Muscle of back (tissue), 3 donors: ENCODE measurements at regions not wholly inside any gene's neighbourhood (a gene's known extent, or its start where the extent isn't known, plus 50 kb on each side); places are given as distances from the start of the nearest gene placed in this dataset.

Experiments used
- DNase-seq, 3 donors: peaks; one replicate each; pipeline versions ENCODE4 v3.0.0 to v3.0.0-alpha.2; 2013

DNA sequence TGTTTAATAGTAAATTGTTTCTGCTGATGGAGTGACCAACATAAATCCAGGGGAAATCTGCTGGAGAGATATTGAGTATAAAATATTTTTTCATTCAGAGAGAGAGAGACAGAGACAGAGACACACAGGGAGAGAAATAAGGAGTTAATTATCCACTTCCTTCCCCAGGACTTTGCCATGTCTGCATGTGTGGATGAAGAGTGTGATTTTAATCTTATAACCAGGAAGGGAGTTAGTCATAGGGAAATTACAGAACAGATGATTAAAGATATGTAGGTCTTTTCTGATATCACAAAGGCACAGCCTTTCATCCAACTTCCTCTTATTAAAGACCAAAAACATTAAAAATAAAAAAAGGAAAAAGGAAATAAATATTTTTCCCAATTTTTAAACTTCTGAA lies 526.3 kb downstream of the SPRY1 start:
- DNase-seq: no peak

DNA sequence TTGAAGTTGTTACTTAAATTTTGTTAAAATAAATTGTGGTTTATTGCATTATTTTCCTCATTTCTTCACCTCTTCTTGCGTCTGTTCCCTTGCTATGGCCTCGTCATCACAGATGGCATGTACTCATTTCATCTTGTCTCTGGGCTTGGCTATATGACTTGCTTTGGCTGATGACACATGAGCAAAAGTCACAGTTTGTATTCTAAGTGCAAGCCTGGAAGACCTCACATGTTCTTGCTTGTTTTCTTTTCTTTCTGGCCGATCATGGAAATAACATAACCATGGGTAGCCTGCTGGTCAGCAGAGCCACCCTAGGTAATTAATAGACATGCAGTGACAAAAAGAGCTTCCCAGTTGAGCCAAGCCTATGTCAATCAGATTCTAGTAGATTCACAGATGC lies 527.9 kb downstream of the SPRY1 start:
- DNase-seq: no peak

DNA sequence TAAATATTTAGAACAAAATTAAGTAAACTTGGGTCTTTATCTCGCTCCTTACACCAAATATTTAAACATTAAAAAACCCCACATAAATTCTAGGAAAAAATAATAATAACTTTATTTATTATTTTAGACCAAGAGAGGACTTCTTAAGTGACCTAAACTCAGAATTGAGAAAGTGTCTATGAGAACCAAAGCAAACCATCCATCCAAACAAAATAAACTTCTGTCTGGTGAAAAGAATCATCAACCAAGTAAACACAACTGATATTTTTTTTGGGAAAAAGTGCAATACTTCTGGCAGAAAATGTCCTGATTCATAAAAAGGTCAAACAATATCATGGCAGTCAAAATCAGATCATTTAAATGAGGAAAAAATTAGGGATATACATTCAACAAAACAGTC lies 533.0 kb downstream of the SPRY1 start:
- no peak for DNase-seq

DNA sequence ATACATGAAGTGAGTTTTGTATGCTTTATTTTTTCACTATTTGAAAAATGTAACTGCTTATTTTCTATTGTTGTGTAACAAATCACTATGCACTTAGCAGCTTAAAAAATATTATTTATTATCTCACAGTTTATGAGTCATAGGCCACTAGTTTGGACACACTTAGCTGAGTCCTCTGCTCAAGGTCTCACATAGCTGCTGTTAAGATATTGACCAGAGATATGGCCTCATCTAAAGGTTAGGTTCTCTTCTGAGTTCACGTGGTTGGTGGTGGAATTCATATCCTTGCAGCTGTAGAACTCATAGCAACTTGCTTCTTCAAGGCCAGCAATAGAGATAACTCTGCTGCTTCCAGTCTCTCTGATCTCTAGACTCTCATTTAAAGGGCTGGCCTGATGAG lies 534.4 kb downstream of the SPRY1 start:
- no peak for DNase-seq

DNA sequence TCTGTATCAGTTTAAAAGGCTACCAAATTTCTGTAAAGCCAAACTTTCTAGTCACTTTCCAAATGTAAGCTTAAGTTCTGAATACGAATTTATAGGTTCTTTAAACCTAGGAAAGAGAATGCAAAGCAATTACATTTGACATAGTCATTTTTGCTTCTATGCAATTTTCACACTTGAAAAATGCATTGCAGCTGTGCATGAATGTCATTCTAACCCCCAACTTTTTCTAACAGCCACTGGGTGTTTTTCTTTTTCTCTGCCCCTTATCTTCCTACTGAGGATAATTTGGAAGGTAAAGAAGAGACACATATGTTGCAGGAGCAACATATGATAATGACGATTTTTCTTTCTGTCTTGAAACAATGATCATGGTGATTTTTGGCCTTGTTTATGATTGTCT lies 537.5 kb downstream of the SPRY1 start:
- DNase-seq: no peak

DNA sequence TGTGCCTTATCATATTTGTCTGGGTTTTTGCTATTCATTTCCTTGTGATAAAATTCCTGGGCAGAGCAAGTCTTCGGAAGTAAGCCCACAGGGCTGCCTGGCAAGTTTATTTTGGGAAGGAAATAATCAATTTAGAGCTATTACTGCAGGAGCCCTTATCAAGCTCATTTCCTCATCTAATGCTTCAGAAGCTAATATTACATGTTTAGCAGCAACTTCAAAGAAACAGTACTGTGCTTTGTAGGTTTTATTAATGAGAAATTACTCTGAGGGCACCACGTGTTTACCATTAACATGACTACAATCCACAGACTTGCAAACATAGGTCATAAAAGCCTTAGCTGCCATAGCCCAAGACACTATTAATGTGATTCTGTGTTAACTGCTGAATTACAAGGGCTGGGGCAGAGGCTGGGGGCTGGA lies 540.0 kb downstream of the SPRY1 start:
- no peak for DNase-seq

DNA sequence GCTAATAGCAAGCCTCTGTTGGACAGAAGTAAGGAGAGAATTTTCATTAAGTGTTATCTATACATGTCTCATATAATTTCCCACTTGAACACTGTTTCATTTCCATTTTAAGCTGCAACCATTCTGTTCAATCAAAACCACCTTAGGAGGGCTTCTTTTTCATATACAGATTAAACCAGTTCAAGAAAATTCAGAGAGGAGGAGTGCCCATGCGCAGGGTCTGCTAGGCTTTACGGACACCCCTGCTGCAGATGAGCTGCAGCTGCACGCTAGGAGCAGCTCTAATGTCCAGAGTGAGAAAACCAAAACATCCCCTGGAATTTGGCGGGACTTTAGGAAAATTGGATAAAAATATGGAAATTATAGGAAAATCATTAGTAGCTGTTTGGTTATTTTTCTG lies 541.0 kb downstream of the SPRY1 start:
- DNase-seq: peak; percentile 37 to 80 (median 55)

DNA sequence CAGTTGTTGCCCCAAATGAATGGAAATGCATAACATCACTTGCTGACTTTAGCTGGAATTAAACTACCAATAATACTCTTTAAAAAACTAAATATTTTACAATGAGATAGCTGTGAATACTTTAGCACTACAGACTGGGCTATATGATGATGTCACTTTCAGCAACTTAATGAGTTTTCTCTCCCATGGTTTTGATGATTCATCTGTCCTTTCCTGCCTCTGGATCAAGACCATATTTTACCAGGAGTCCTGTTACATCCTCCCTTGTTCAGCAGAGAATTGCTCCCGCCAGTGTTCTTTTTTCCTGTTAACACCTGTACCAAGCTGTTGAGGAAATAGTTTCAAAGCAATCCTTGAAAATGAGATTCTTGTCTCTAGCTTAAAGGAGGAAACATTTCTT lies 543.0 kb downstream of the SPRY1 start:
- DNase-seq: peak in 2 of 3 donors; percentile 52 to 69

DNA sequence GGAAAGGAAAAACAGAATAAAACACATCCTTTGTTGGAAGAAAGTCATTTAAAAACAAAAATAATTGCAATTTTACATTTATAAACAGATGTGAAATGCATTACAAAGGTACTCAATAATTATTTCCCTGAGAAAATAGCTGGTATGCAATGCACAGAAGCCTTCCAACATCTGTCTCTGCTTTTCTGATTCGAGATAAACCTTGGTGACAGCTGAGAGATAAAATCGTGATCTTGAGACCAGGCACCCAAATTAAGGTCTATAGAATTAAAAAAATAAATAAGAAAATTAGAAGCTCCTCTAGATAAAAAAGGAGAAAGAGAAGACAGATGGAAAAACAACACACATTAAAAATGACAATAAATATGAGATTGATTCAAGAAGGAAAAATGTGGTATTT lies 544.0 kb downstream of the SPRY1 start:
- no peak for DNase-seq

DNA sequence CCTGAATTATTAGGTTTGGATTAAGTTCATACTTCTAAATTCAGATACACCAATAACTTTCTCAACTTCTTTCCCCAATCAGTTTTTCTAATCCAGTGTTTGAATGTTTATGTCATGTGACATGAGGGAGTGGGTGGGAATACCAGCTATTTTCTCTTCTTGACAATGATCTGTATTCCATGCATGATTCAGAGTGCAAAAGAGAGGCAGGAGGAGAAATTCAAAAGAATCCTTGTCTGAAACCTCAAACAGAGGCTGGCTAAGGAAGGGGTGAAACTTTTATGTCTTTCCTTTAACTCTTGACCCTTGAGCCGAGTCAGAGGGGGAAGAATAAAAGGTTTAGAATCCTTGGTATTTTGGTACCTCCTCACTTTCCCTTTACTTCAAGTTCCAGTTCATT lies 544.7 kb downstream of the SPRY1 start:
- DNase-seq: no peak

DNA sequence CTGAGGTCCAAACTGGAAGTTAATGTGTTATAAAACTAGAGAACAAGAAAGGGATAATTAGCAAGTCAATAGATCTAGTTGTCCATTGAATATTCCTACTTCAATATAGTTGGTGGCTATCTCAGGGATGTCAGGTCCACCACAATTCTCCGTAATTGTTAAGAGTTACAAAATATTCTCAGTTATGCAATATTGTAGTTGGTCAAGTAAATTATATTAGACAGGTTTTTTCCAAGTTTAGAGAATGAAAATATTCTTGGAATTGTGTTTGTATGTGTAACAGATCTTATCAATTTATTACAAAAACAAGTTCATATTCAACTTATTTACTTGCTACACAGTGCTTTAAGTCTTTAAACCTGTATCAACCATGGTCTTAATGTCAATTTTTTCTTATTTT lies 547.4 kb downstream of the SPRY1 start:
- no peak for DNase-seq

DNA sequence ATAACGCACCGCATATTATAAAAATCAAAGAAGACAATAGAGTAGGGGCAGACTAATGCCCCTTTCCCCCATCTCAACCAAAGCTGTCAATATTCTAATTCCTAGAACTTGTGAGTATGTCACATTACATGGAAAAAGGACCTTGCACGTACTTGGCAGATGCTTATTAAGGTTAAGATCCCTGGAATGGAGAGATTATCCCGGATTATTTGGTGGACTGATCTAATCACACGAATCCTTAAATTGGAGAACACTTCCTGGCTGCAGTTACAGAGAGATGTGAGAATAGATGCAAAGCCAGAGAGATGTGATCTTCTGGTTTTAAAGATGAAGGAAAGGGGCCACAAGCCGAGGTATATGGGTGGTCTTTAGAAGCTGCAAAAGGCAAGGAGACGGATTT lies 548.7 kb downstream of the SPRY1 start:
- DNase-seq: no peak

DNA sequence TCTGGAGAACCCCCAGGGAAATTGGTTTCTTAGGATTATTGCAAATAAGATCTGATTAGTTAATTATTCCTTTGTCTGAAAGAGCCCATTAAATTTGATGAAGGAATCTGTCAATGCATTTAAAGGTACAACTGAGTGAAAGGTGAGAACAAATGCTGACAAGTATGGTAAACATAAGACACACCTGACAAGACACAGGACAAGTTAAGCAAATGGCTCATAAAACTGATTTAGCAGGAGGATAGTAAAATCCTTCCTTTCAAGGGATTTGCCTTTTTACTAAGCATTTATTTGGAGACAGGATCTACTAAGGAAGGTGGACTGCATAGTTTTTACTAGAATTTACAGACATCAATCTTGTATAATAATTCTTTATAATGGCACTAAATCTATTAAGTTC lies 553.9 kb downstream of the SPRY1 start:
- no peak for DNase-seq

DNA sequence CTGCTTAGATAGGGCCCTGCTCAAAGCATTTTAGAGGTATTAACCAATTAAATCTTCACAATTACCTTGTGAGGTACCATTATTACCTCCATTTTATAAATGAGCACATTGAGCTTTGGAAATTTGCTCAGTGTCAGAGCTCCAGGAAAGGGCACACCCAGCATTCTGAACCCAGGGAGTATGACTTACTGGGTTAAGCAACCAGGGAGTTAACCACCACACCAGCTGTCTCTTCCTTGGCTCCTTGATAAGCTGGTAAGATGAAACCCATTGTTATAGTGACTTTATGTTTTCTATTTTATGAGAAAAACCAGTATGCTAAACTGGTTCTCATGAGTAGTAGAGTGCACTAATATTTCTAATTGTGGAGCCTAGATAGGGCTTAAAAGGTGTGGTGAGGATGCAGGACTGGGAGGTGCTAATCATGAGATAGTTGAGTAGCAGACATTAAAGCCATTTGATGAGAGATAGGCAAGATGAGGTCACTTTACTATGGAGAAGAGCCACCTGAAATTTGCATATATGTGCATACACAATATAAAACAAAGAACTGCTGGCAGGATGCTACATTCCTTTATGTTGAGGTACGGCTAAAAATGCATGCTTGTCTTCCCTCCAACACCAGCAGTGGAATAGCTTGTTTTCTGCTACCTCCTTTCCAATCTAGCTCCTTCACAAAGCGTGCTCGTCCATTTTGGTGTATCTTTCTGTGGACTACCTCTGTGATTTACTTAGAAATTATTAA lies 556.1 kb downstream of the SPRY1 start:
- DNase-seq: peak in 1 of 3 donors; percentile 59

DNA sequence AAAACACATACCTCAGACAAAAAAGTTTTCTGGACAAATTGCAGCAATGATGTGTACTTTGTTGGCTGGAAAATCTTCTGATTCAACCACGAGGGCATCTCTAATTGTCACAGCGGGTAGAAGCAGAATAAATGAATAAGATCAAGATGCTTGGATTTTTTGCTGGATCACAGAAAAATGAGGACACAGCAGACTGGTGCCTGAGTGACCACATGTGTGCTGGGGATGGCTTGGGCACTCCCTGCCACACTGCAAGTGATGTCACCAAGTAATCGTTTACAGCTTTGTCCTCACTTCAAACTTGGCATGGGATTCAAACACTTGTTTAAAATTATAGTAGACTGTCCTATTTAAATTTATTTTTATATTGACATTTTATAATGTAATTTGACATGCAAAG lies 557.0 kb downstream of the SPRY1 start:
- DNase-seq: peak in 1 of 3 donors; percentile 26

DNA sequence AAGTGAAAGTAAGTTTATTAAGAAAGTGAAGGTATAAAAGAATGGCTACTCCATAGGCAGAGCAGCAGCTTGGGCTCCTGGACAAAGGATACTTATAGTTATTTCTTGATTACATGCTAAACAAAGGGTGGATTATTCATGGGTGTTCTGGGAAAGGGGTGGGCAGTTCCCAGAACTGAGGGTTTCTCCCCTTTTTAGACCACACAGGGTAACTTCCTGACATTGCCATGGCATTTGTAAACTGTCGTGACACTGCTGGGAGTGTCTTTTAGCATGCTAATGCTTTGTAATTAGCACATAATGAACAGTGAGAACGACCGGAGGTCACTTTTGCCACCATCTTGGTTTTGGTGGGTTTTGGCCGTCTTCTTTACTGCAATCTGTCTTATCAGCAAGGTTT lies 557.6 kb downstream of the SPRY1 start:
- DNase-seq: peak in 1 of 3 donors; percentile 31

DNA sequence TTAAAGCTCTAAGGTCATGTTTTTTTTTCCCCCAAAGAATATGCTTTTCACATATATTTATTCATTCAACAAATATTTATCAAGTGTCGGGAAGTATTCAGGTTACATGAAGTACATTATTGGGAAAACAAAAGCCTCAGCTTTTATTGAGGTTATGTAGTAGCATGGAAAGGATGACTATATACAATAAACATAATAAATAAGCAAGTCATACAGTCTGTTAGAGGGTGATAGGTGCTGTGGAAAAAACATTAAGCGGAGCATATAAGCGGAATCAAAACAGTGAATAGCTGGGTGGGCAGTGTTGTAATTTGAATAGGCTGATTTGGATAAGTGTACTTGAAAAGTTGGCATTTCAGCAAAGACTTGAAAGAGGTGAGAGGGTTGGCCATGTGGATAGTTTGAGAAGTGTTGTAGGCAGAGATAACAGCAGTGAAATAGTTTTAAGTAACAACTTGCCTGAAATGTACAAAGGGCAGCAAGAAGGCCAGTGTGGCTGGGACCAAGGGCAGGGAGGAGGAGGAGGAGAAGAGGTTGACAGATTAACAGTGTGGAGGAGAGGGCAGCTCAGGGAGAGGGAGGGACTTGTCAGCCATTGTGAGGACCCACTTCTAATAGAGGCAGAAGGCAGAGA lies 558.7 kb downstream of the SPRY1 start:
- no peak for DNase-seq

DNA sequence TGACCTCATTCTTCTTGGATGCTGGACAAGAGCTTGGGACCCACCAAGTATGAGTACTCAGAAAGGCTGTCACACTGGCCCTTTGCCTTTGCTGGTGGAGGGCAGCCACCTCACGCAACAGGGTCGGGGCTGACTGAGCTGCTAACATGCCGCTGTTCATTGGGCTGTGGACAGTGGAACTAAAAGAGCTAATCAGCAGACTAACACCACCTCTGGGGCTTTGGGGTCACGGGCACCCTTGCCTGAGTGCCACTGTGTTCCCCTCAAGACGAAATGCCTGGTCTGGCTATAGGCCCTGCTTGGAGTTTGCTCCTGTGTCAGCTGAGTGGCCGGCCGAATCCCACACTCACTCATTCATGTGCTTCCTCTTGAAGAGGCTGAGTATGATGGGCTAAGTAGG lies 559.6 kb downstream of the SPRY1 start:
- DNase-seq: no peak

DNA sequence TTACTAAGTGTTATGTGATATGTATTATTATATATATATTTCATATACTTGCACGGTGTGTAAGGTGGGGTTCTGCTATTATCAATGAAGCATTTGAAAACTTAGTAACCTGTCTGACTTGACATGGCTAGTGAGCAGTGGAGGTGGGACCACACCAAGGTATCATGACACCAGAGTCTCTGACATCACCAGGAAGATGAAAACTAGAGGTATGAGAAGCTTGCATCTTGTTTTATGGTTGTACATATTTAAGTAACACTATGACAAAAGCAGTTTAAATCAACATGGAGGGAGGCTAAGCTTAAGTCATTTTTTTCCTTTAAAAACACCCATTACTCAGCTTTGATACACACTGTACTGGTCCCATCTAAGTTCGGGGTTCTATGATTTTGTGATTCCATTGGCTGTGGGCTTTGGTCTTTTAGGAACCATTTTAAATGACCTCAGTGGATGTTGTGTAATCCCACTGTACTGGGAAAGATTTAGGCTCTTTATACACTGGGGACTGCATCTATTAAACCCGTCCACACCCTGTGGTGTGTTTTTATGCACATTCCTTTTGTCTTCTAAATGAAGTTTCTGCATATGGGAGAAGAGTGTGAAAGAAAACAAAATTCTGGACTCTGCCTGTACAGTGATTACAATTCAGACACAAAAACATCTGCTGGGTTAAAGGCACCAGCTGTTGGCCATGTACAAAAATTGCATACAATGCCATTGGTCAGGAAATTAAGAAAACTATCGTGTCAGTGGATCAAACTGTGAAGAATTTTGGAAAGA lies 570.6 kb downstream of the SPRY1 start:
- peak in 1 of 3 donors; percentile 64 for DNase-seq

DNA sequence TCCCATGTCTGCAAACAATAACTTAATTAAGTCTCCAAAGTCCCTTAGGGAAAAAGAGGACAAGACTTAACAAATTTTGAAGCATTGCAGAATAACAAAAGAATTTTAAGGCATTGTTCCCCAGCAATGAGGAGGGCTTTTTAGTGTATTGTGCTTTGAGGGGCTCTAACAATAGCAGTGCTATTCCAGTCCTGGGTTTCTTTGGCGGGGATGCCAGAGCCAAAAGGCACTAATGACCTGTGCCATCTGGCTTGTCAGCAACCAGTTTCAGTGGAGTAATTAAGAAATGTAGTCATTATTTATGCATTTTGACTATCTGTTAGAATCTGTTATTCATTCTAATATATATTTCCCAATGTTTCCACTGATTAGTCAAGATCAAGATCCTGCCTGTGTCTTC lies 575.4 kb downstream of the SPRY1 start:
- no peak for DNase-seq

DNA sequence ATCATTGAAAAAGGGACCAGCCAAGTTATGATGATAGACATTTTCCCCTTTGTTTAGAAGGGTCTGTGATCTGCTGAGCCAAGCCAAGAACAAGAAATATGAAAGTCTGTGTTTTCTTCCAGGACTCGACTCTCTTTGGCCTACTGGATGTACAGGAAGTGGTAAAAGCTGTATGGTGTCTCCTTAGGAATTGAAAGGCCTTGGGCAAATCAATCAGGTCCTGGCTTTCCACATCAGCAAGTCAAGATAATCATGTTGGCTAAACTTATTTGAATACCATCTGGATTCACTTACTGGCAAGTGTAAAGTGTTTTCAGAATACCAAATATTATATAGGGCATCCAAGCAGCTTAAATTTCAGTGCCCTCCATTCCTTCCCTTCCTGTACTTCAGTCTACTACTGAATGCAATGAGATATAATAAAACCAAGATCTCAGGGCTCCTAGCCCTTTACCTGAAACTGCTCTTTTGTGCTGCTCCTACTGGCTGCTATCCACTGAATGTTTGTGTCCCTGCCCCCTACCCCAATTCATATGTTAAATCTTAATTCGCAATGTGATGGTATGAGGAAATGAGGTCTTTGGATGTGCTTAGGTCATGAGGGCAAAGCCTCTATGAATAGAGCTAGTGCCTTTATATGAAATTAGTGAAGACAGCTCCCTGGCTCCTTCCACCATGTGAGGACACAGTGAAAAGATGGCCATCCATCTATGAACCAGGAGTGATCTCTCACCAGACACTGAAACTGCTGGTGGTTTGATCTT lies 578.0 kb downstream of the SPRY1 start:
- peak in 1 of 3 donors; percentile 37 for DNase-seq

DNA sequence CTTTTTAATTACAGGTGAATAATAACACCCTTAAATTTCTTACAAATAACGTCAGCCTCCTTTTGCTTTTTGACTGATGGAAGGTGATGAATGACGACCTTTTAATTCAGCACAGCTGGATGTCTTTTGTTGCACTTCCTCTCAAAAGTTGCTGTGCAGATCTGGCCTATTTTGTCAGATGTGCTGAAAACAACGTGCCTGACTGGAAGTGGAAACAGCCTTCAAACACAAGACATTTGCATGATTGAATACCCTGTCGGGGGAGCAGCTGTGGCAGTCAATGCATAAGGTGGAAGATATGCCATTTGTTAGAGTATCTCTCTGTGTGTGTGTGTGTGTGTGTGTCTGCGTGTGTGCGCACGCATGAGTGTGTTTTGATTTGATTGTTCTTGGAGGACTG lies 579.7 kb downstream of the SPRY1 start:
- peak in 2 of 3 donors; percentile 47 to 82 for DNase-seq
